ENCODE measurements at regions not wholly inside any gene's neighbourhood (a gene's known extent, or its start where the extent isn't known, plus 50 kb on each side); places are given as distances from the start of the nearest gene placed in this dataset.

DNA sequence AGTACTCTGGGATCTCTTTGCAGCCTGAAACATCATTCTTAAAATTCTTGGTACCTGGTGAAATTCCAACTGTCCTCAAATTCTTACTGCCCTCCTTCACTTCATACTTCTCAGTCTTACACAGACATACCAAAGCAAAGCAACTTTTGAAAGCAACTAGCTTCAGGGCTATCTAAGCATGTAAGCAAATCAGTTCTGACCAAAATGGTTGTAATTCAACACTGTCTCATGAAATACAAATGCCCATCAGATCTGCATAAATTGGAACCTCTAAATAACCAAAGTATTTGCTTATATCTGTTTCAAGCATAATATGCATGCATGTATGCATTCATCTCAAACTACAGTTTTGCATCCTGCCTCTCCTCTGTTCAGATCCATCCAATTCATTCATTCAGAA lies 308.1 kb upstream of the PPARGC1A start:
- no peak for TF ChIP-seq EHMT2 (IDR thresholded peaks at IDR 0.05)
- TF ChIP-seq, protein P1, sequence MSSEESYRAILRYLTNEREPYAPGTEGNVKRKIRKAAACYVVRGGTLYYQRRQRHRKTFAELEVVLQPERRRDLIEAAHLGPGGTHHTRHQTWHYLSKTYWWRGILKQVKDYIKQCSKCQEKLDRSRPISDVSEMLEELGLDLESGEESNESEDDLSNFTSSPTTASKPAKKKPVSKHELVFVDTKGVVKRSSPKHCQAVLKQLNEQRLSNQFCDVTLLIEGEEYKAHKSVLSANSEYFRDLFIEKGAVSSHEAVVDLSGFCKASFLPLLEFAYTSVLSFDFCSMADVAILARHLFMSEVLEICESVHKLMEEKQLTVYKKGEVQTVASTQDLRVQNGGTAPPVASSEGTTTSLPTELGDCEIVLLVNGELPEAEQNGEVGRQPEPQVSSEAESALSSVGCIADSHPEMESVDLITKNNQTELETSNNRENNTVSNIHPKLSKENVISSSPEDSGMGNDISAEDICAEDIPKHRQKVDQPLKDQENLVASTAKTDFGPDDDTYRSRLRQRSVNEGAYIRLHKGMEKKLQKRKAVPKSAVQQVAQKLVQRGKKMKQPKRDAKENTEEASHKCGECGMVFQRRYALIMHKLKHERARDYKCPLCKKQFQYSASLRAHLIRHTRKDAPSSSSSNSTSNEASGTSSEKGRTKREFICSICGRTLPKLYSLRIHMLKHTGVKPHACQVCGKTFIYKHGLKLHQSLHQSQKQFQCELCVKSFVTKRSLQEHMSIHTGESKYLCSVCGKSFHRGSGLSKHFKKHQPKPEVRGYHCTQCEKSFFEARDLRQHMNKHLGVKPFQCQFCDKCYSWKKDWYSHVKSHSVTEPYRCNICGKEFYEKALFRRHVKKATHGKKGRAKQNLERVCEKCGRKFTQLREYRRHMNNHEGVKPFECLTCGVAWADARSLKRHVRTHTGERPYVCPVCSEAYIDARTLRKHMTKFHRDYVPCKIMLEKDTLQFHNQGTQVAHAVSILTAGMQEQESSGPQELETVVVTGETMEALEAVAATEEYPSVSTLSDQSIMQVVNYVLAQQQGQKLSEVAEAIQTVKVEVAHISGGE (CRISPR knock-in tag; IDR thresholded peaks at IDR 0.05) = no peak
- no peak for TF ChIP-seq NR3C1 (CRISPR knock-in tag; IDR thresholded peaks at IDR 0.05)
- no peak for TF ChIP-seq FUS (optimal IDR thresholded peaks at IDR 0.05; ENCODE audit: low read depth, low read length)
- TF ChIP-seq, protein P2, sequence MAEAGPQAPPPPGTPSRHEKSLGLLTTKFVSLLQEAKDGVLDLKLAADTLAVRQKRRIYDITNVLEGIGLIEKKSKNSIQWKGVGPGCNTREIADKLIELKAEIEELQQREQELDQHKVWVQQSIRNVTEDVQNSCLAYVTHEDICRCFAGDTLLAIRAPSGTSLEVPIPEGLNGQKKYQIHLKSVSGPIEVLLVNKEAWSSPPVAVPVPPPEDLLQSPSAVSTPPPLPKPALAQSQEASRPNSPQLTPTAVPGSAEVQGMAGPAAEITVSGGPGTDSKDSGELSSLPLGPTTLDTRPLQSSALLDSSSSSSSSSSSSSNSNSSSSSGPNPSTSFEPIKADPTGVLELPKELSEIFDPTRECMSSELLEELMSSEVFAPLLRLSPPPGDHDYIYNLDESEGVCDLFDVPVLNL (CRISPR knock-in tag; IDR thresholded peaks at IDR 0.05; ENCODE audit: low read depth) = no peak
- no peak for TF ChIP-seq ZNF143 (CRISPR knock-in tag; IDR thresholded peaks at IDR 0.05)
- no peak for TF ChIP-seq PHF21A (IDR thresholded peaks at IDR 0.05; ENCODE audit: borderline replicate concordance, low read depth)
- TF ChIP-seq, protein P3, sequence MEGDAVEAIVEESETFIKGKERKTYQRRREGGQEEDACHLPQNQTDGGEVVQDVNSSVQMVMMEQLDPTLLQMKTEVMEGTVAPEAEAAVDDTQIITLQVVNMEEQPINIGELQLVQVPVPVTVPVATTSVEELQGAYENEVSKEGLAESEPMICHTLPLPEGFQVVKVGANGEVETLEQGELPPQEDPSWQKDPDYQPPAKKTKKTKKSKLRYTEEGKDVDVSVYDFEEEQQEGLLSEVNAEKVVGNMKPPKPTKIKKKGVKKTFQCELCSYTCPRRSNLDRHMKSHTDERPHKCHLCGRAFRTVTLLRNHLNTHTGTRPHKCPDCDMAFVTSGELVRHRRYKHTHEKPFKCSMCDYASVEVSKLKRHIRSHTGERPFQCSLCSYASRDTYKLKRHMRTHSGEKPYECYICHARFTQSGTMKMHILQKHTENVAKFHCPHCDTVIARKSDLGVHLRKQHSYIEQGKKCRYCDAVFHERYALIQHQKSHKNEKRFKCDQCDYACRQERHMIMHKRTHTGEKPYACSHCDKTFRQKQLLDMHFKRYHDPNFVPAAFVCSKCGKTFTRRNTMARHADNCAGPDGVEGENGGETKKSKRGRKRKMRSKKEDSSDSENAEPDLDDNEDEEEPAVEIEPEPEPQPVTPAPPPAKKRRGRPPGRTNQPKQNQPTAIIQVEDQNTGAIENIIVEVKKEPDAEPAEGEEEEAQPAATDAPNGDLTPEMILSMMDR (IDR thresholded peaks at IDR 0.05 in 2 of 3, conservative IDR thresholded peaks at IDR 0.05 in 1 of 3; ENCODE audit: insufficient read depth in 2 of 3, low read depth in 1 of 3, low read length in 3 of 3) = no peak
- TF ChIP-seq MYNN (IDR thresholded peaks at IDR 0.05) = no peak
- no peak for TF ChIP-seq MYNN (CRISPR knock-in tag; IDR thresholded peaks at IDR 0.05)
